PC-9 (cell line): ENCODE measurements at regions not wholly inside any gene's neighbourhood (a gene's known extent, or its start where the extent isn't known, plus 50 kb on each side); places are given as distances from the start of the nearest gene placed in this dataset.

Experiments
- BruUV-seq: library from RNA; stranded (reverse); fragments of 400-500 nt; replicated peaks from 2 replicates; lab custom pipeline; 2021; lab: Mats Ljungman, UMichigan
- CTCF ChIA-PET: fragments of 300-600 bp; sonication (Branson Sonifier 250); formaldehyde crosslinking; loops from one replicate; lab custom pipeline; 2022; ENCODE audit warnings: antibody characterized with exemption; lab: Charles Lee
- POLR2A ChIA-PET: fragments of 300-600 bp; sonication (Branson Sonifier 250); formaldehyde crosslinking; loops from one replicate; lab custom pipeline; 2022; ENCODE audit warnings: antibody characterized with exemption; ENCODE audit not compliant: unreplicated experiment; lab: Charles Lee
- DNase-seq, 2 experiments: peaks; one replicate each; pipeline versions ENCODE4 v3.0.0 to v3.0.0-alpha.2; 2015 to 2022; ENCODE audit warnings: mixed read lengths in 1 of 2
- H2AFZ ChIP-seq: fragments of 200-600 bp; sonication (generic); 2 replicates; pipeline ENCODE4 v1.8.1; 2017; ENCODE audit warnings: antibody characterized with exemption
- H3F3A ChIP-seq: fragments of 200-600 bp; sonication (generic); 2 replicates; pipeline ENCODE4 v1.8.1; 2017; ENCODE audit warnings: antibody characterized with exemption, mild to moderate bottlenecking, low read depth; ENCODE audit not compliant: insufficient read depth
- H3K27ac ChIP-seq: fragments of 200-600 bp; sonication (generic); 2 replicates; pipeline ENCODE4 v1.6.1; 2016; ENCODE audit warnings: mixed run types
- H3K27me3 ChIP-seq: fragments of 200-600 bp; sonication (generic); 2 replicates; pipeline ENCODE4 v1.6.1; 2016; ENCODE audit warnings: low read depth, mixed run types; ENCODE audit not compliant: insufficient read depth
- H3K36me3 ChIP-seq: fragments of 200-600 bp; sonication (generic); 2 replicates; pipeline ENCODE4 v1.6.1; 2016; ENCODE audit warnings: low read depth, mixed run types
- H3K4me1 ChIP-seq: fragments of 200-600 bp; sonication (generic); replicated peaks from 2 replicates; pipeline ENCODE4 v1.6.1; 2016; ENCODE audit warnings: mixed run types; ENCODE audit not compliant: insufficient read depth
- H3K4me2 ChIP-seq: fragments of 200-600 bp; sonication (generic); 2 replicates; pipeline ENCODE4 v1.6.1; 2017; ENCODE audit warnings: mixed run types
- H3K4me3 ChIP-seq: fragments of 200-600 bp; sonication (generic); 2 replicates; pipeline ENCODE4 v1.6.1; 2016; ENCODE audit warnings: mixed run types
- H3K79me2 ChIP-seq: fragments of 200-600 bp; sonication (generic); 2 replicates; pipeline ENCODE4 v1.6.1; 2017; ENCODE audit warnings: low read depth, mixed run types
- H3K9me2 ChIP-seq: fragments of 200-600 bp; sonication (generic); 2 replicates; pipeline ENCODE4 v1.8.1; 2017; ENCODE audit warnings: mild to moderate bottlenecking; ENCODE audit not compliant: insufficient read depth
- H3K9me3 ChIP-seq: fragments of 200-600 bp; sonication (generic); 2 replicates; pipeline ENCODE4 v1.8.1; 2016; ENCODE audit warnings: low read depth; ENCODE audit not compliant: insufficient read depth
- H4K20me1 ChIP-seq: fragments of 200-600 bp; sonication (generic); 2 replicates; pipeline ENCODE4 v1.8.1; 2017; ENCODE audit not compliant: insufficient read depth
- CTCF ChIP-seq: fragments of 200-600 bp; sonication (generic); conservative IDR thresholded peaks from 2 replicates; pipeline ENCODE4 v1.6.1; 2017; ENCODE audit warnings: mixed run types, antibody characterized with exemption, mild to moderate bottlenecking, moderate library complexity
- EZH2 ChIP-seq: fragments of 200-600 bp; sonication (generic); IDR thresholded peaks from 2 replicates; pipeline ENCODE4 v1.8.0; 2017; ENCODE audit warnings: antibody characterized with exemption, low read depth
- intact Hi-C: fragments of 100-400 bp; cut with micrococcal nuclease; formaldehyde crosslinking; loops from one replicate; pipeline ENCODE4 v1.10.0; 2022; ENCODE audit not compliant: unreplicated experiment

GRCh38 chr1:116279715-116280114 is 93.3 kb upstream of the ATP1A1 start:
- POLR2A ChIA-PET = interaction anchor here (0.5 kb wide), 1 partner anchor 74 kb away, joined by 3 read pairs; no protein-coding TSS in a partner anchor
- intact Hi-C loops = no loop called here
- DNase-seq = no peak
- H3K4me3 ChIP-seq = no peak overlapping the region
- no TSS peak for BruUV-seq
- CTCF ChIA-PET = no interaction called here
- no peaks in the 10 kb centered on the region for H3F3A ChIP-seq
- no peaks in the 10 kb centered on the region for H3K9me2 ChIP-seq
- H3K36me3 ChIP-seq = no peaks in the 10 kb centered on the region
- H3K27me3 ChIP-seq = no peaks in the 10 kb centered on the region
- H3K9me3 ChIP-seq = peaks cover 5% of the 10 kb centered on the region; the same call in 1 of the 2 replicates
- TF ChIP-seq EZH2 (no peak), CTCF (no peak)
- no peak overlapping the region for H3K27ac ChIP-seq
- H3K79me2 ChIP-seq = no peaks in the 10 kb centered on the region
- H3K4me2 ChIP-seq = no peak overlapping the region
- H4K20me1 ChIP-seq = no peaks in the 10 kb centered on the region
- H3K4me1 ChIP-seq = no peaks in the 10 kb centered on the region
- H2AFZ ChIP-seq = no peak overlapping the region

GRCh38 chr1:116284819-116285390 is 88.1 kb upstream of the ATP1A1 start:
- Histone ChIP-seq H2AFZ (no peak overlapping the region), H3K9me2 (no peaks in the 10 kb centered on the region), H3F3A (peaks cover 16% of the 10 kb centered on the region), H3K4me2 (no peak overlapping the region), H4K20me1 (no peaks in the 10 kb centered on the region), H3K79me2 (no peaks in the 10 kb centered on the region), H3K4me1 (peaks cover 17% of the 10 kb centered on the region), H3K27ac (no peak overlapping the region), H3K27me3 (no peaks in the 10 kb centered on the region), H3K9me3 (peaks cover 5% of the 10 kb centered on the region; the same call in 1 of the 2 replicates), H3K36me3 (no peaks in the 10 kb centered on the region), H3K4me3 (no peak overlapping the region)
- ChIA-PET POLR2A (no interaction called here), CTCF (no interaction called here)
- intact Hi-C loops = no loop called here
- TF ChIP-seq EZH2 (no peak), CTCF (no peak)
- peak in 1 of 2 experiments; percentile 21 for DNase-seq
- no TSS peak for BruUV-seq

DNA sequence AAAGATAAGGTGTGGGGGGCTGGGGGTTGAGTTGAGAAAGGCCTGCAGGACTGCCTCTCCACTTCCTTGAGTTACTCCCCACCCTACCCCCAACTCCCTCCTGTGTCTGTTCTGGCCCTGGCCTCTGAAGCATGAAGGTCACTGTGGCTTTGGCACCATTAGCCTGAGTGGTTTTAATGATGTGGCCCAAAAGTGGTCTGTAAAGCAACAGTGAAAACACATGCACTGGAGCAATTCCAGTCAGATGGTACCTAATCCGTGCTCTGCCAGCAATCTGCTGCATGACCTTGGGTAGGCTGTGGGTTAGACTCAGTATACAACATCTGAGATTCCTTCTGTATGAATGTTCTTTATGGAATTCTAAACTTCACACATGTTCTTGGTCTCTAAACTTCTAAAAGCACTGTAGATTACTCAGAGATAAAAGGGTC is 86.5 kb upstream of the ATP1A1 start:
- no peak overlapping the region for H3K4me2 ChIP-seq
- intact Hi-C loops = no loop called here
- no peak for TF ChIP-seq EZH2
- TF ChIP-seq CTCF = no peak
- ChIA-PET POLR2A (no interaction called here), CTCF (no interaction called here)
- peaks cover 5% of the 10 kb centered on the region; the same call in 1 of the 2 replicates for H3K9me3 ChIP-seq
- peaks cover 32% of the 10 kb centered on the region for H3K4me1 ChIP-seq
- no peaks in the 10 kb centered on the region for H4K20me1 ChIP-seq
- peak in 1 of 2 experiments; percentile 49 for DNase-seq
- no peaks in the 10 kb centered on the region for H3K27me3 ChIP-seq
- H3K9me2 ChIP-seq = no peaks in the 10 kb centered on the region
- BruUV-seq = no TSS peak
- H3K27ac ChIP-seq = no peak overlapping the region
- H3K4me3 ChIP-seq = no peak overlapping the region
- no peak overlapping the region for H2AFZ ChIP-seq
- H3K79me2 ChIP-seq = no peaks in the 10 kb centered on the region
- no peaks in the 10 kb centered on the region for H3K36me3 ChIP-seq
- peaks cover 23% of the 10 kb centered on the region for H3F3A ChIP-seq
